NCI-H2081 (cell line): ENCODE measurements at regions not wholly inside any gene's neighbourhood (a gene's known extent, or its start where the extent isn't known, plus 50 kb on each side); places are given as distances from the start of the nearest gene placed in this dataset.
"Not testable (repeated sequence)": the region's sequence is repeated elsewhere in the genome, so short reads cannot be mapped to it uniquely, and the experiment has no call there.

Experiments used
- DNase-seq, 2 experiments: peaks; one replicate each; lab custom pipeline; 2025; lab: John Stamatoyannopoulos, UW

- DNase-seq, result no peak
Observed at GRCh38 chr13:83485101-83485500, 397.2 kb downstream of the SLITRK1 start.

- no peak for DNase-seq
Observed at GRCh38 chr13:83471011-83471410, 411.3 kb downstream of the SLITRK1 start.

- peak in 1 of 2 experiments; percentile 43 for DNase-seq
Observed at GRCh38 chr13:83470133-83470797, 412.0 kb downstream of the SLITRK1 start.

- DNase-seq, result no peak
Observed at GRCh38 chr13:83453723-83454122, 428.6 kb downstream of the SLITRK1 start.

GRCh38 chr13:83453300-83453699, 429.0 kb downstream of the SLITRK1 start:
- DNase-seq, result no peak

- no peak for DNase-seq
Observed at GRCh38 chr13:83452292-83452950, 429.9 kb downstream of the SLITRK1 start.

GRCh38 chr13:83450591-83450990, 431.7 kb downstream of the SLITRK1 start:
- DNase-seq, result no peak

GRCh38 chr13:83449668-83450395, 432.4 kb downstream of the SLITRK1 start:
- no peak for DNase-seq

- DNase-seq, result no peak
Observed at GRCh38 chr13:83440465-83440864, 441.8 kb downstream of the SLITRK1 start.

GRCh38 chr13:83439464-83439863, 442.8 kb downstream of the SLITRK1 start:
- not testable (repeated sequence) for DNase-seq

- DNase-seq, result no peak
Observed at GRCh38 chr13:83423861-83424260, 458.4 kb downstream of the SLITRK1 start.

GRCh38 chr13:83423381-83423780, 458.9 kb downstream of the SLITRK1 start:
- no peak for DNase-seq

- DNase-seq, result no peak
Observed at GRCh38 chr13:83414393-83414792, 467.9 kb downstream of the SLITRK1 start.

- no peak for DNase-seq
Observed at GRCh38 chr13:83386609-83387008, 495.7 kb downstream of the SLITRK1 start.

- no peak for DNase-seq
Observed at GRCh38 chr13:83378908-83379307, 503.4 kb downstream of the SLITRK1 start.

- DNase-seq, result no peak
Observed at GRCh38 chr13:83377491-83377890, 504.8 kb downstream of the SLITRK1 start.

GRCh38 chr13:83372786-83373185, 509.5 kb downstream of the SLITRK1 start:
- DNase-seq, result no peak

- DNase-seq, result no peak
Observed at GRCh38 chr13:83365723-83366122, 516.6 kb downstream of the SLITRK1 start.

- no peak for DNase-seq
Observed at GRCh38 chr13:83355041-83355440, 527.2 kb downstream of the SLITRK1 start.

- DNase-seq, result no peak
Observed at GRCh38 chr13:83352391-83352790, 529.9 kb downstream of the SLITRK1 start.

GRCh38 chr13:83350569-83350968, 531.7 kb downstream of the SLITRK1 start:
- no peak for DNase-seq

- no peak for DNase-seq
Observed at GRCh38 chr13:83344518-83344917, 537.8 kb downstream of the SLITRK1 start.

GRCh38 chr13:83340170-83340569, 542.1 kb downstream of the SLITRK1 start:
- no peak for DNase-seq
